ENCODE measurements at regions not wholly inside any gene's neighbourhood (a gene's known extent, or its start where the extent isn't known, plus 50 kb on each side); places are given as distances from the start of the nearest gene placed in this dataset.

- TF ChIP-seq POLR2A (IDR thresholded peaks at IDR 0.05; ENCODE audit: low read depth, low read length) (no peak), POLR2AphosphoS5 (IDR thresholded peaks at IDR 0.05; ENCODE audit: low read depth, low read length) (no peak), TAF1 (IDR thresholded peaks at IDR 0.05; ENCODE audit: low read depth, low read length) (no peak), SPI1 (IDR thresholded peaks at IDR 0.05; ENCODE audit: low read depth, low read length) (no peak), POU2F2 (IDR thresholded peaks at IDR 0.05; ENCODE audit: low read depth, low read length) (no peak), PAX5 (IDR thresholded peaks at IDR 0.05; ENCODE audit: insufficient read depth, low read length, severe bottlenecking) (no peak)
- DNase-seq (ENCODE audit: insufficient read length, low spot score) (no peak), FAIRE-seq (no peak)
Observed at GRCh38 chr20:60700728-60701127, 551.3 kb upstream of the CDH4 start.

DNA sequence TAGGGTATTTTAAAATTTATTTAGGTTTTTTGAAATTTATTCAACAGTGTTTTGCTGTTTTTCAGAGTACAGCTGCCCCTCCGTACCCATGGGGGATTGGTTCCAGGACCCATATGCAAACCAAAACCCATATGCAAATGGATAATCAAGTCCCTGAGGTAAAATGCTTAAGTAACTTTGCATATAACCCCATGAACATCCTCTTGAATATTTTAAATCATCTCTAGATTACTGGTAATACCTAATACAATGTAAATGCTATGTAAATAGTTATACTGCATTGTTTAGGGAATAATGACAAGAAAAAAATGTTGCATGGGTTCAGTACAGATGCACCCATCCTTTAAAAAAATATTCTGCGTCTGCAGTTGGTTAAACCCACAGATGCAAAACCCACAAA, 547.9 kb upstream of the CDH4 start:
- DNase-seq (ENCODE audit: insufficient read length, low spot score) = no peak
- no peak for FAIRE-seq
- TF ChIP-seq TAF1 (IDR thresholded peaks at IDR 0.05; ENCODE audit: low read depth, low read length) = no peak
- TF ChIP-seq SPI1 (IDR thresholded peaks at IDR 0.05; ENCODE audit: low read depth, low read length) = no peak
- TF ChIP-seq POLR2AphosphoS5 (IDR thresholded peaks at IDR 0.05; ENCODE audit: low read depth, low read length) = no peak

GRCh38 chr20:60713396-60713795, 538.7 kb upstream of the CDH4 start:
- FAIRE-seq (no peak), DNase-seq (ENCODE audit: insufficient read length, low spot score) (no peak)
- no peak for TF ChIP-seq TAF1 (IDR thresholded peaks at IDR 0.05; ENCODE audit: low read depth, low read length)
- no peak for TF ChIP-seq POU2F2 (IDR thresholded peaks at IDR 0.05; ENCODE audit: low read depth, low read length)
- no peak for TF ChIP-seq POLR2A (IDR thresholded peaks at IDR 0.05; ENCODE audit: low read depth, low read length)
- TF ChIP-seq PAX5 (IDR thresholded peaks at IDR 0.05; ENCODE audit: insufficient read depth, low read length, severe bottlenecking) = no peak
- no peak for TF ChIP-seq SPI1 (IDR thresholded peaks at IDR 0.05; ENCODE audit: low read depth, low read length)
- TF ChIP-seq POLR2AphosphoS5 (IDR thresholded peaks at IDR 0.05; ENCODE audit: low read depth, low read length) = no peak

GRCh38 chr20:60715172-60715571, 536.9 kb upstream of the CDH4 start:
- DNase-seq (ENCODE audit: insufficient read length, low spot score) (no peak), FAIRE-seq (no peak)
- TF ChIP-seq POU2F2 (IDR thresholded peaks at IDR 0.05; ENCODE audit: low read depth, low read length) = no peak
- TF ChIP-seq TAF1 (IDR thresholded peaks at IDR 0.05; ENCODE audit: low read depth, low read length) = no peak

DNA sequence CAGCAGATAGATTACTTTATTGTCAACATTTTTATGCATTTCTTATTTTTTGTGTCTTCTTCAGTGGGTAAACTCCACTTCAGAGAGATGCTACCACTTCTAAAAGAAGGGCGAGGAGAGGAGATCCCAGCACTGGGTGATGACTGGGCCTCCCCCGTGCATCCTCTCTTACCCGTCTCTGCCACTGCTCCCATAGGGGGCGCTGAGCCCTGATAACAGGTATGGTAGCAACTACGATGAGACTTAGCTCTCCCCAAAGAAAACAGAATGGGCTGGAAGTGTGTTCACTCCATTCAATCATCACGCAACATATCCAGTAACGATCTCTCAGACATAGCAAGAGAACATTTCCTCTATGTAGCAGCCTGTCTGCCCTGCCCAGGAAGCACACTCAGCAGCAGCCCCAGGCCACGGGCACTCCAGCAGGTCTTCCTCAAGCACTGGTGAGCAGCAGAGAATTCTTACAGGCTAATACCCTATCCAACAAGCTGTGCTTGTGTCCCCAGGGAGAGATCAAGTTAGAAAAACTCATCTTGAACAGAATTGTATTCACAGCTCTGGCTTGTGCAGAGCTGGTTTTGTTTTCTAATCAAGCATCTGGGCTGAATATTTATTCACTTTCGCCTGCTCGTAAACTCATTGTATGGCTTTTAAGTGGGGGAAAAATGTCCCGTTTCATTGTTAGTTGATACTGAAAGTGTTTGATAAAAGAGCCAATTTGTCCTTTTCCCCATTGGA, 533.1 kb upstream of the CDH4 start:
- DNase-seq (ENCODE audit: insufficient read length, low spot score) (no peak), FAIRE-seq (no peak)
- TF ChIP-seq POU2F2 (IDR thresholded peaks at IDR 0.05; ENCODE audit: low read depth, low read length) (no peak), POLR2AphosphoS5 (IDR thresholded peaks at IDR 0.05; ENCODE audit: low read depth, low read length) (no peak)

GRCh38 chr20:60725311-60725906, 526.7 kb upstream of the CDH4 start:
- FAIRE-seq = no peak
- no peak for TF ChIP-seq POLR2AphosphoS5 (IDR thresholded peaks at IDR 0.05; ENCODE audit: low read depth, low read length)
- TF ChIP-seq POU2F2 (IDR thresholded peaks at IDR 0.05; ENCODE audit: low read depth, low read length) = no peak
- TF ChIP-seq PAX5 (IDR thresholded peaks at IDR 0.05; ENCODE audit: insufficient read depth, low read length, severe bottlenecking) = no peak
- TF ChIP-seq POLR2A (IDR thresholded peaks at IDR 0.05; ENCODE audit: low read depth, low read length) = no peak
- TF ChIP-seq SPI1 (IDR thresholded peaks at IDR 0.05; ENCODE audit: low read depth, low read length) = no peak
- TF ChIP-seq TAF1 (IDR thresholded peaks at IDR 0.05; ENCODE audit: low read depth, low read length) = no peak

DNA sequence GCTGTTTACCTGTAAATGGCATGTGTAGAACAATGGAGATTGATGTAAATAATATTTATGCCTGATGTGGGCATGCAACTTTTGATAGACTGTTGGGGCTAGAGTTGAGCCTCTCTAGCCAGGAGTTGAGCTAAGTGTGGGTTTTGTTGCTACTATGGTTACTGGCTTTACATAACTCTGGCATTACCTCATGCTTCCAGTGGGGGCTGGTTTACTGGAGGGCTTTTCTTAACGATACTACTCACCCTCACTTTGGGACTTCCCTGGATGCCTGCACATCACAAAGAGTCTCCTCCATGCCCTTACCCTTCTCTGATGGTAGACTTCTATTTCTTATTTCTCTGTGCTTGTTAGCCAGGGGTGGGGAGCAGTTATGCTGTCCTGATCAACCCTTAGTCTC, 524.6 kb upstream of the CDH4 start:
- TF ChIP-seq PAX5 (IDR thresholded peaks at IDR 0.05; ENCODE audit: insufficient read depth, low read length, severe bottlenecking) = no peak
- no peak for TF ChIP-seq POLR2AphosphoS5 (IDR thresholded peaks at IDR 0.05; ENCODE audit: low read depth, low read length)
- TF ChIP-seq POU2F2 (IDR thresholded peaks at IDR 0.05; ENCODE audit: low read depth, low read length) = no peak
- TF ChIP-seq SPI1 (IDR thresholded peaks at IDR 0.05; ENCODE audit: low read depth, low read length) = no peak
- TF ChIP-seq POLR2A (IDR thresholded peaks at IDR 0.05; ENCODE audit: low read depth, low read length) = no peak
- no peak for TF ChIP-seq TAF1 (IDR thresholded peaks at IDR 0.05; ENCODE audit: low read depth, low read length)
- no peak for DNase-seq (ENCODE audit: insufficient read length, low spot score)
- FAIRE-seq = no peak

More at GRCh38 chr20:60725311-60725906, 526.7 kb upstream of the CDH4 start:
- DNase-seq (ENCODE audit: insufficient read length, low spot score) = no peak

- FAIRE-seq = no peak
- no peak for TF ChIP-seq SPI1 (IDR thresholded peaks at IDR 0.05; ENCODE audit: low read depth, low read length)
- no peak for TF ChIP-seq PAX5 (IDR thresholded peaks at IDR 0.05; ENCODE audit: insufficient read depth, low read length, severe bottlenecking)
Observed at GRCh38 chr20:60728705-60729104, 523.4 kb upstream of the CDH4 start.

GRCh38 chr20:60729135-60729900, 522.7 kb upstream of the CDH4 start:
- FAIRE-seq (no peak), DNase-seq (ENCODE audit: insufficient read length, low spot score) (no peak)
- TF ChIP-seq POLR2AphosphoS5 (IDR thresholded peaks at IDR 0.05; ENCODE audit: low read depth, low read length) = no peak
- TF ChIP-seq POU2F2 (IDR thresholded peaks at IDR 0.05; ENCODE audit: low read depth, low read length) = no peak
- TF ChIP-seq PAX5 (IDR thresholded peaks at IDR 0.05; ENCODE audit: insufficient read depth, low read length, severe bottlenecking) = no peak
- TF ChIP-seq TAF1 (IDR thresholded peaks at IDR 0.05; ENCODE audit: low read depth, low read length) = no peak
- TF ChIP-seq POLR2A (IDR thresholded peaks at IDR 0.05; ENCODE audit: low read depth, low read length) = no peak
- no peak for TF ChIP-seq SPI1 (IDR thresholded peaks at IDR 0.05; ENCODE audit: low read depth, low read length)

More at GRCh38 chr20:60728705-60729104, 523.4 kb upstream of the CDH4 start:
- no peak for DNase-seq (ENCODE audit: insufficient read length, low spot score)

GRCh38 chr20:60732322-60732721, 519.7 kb upstream of the CDH4 start:
- DNase-seq (ENCODE audit: insufficient read length, low spot score) = no peak
- FAIRE-seq = no peak
- no peak for TF ChIP-seq POLR2AphosphoS5 (IDR thresholded peaks at IDR 0.05; ENCODE audit: low read depth, low read length)
- TF ChIP-seq TAF1 (IDR thresholded peaks at IDR 0.05; ENCODE audit: low read depth, low read length) = no peak
- no peak for TF ChIP-seq SPI1 (IDR thresholded peaks at IDR 0.05; ENCODE audit: low read depth, low read length)
- TF ChIP-seq PAX5 (IDR thresholded peaks at IDR 0.05; ENCODE audit: insufficient read depth, low read length, severe bottlenecking) = no peak
- TF ChIP-seq POU2F2 (IDR thresholded peaks at IDR 0.05; ENCODE audit: low read depth, low read length) = no peak

Data from GM12891 (cell line).